Upper lobe of left lung (tissue), 6 donors: ENCODE measurements at regions not wholly inside any gene's neighbourhood (a gene's known extent, or its start where the extent isn't known, plus 50 kb on each side); places are given as distances from the start of the nearest gene placed in this dataset.

Source experiments
- ATAC-seq, 2 donors: fragments of 200-7000 bp; cut with Tn5 transposase; one replicate each; pipeline ENCODE4 v1.9.1; 2022; ENCODE audit warnings: mild to moderate bottlenecking in 2 of 2, moderate library complexity in 2 of 2; ENCODE audit not compliant: low FRiP score in 2 of 2
- DNase-seq, 2 donors: peaks; one replicate each; pipeline ENCODE4 v3.0.0-alpha.2; 2019 to 2020
- H3K27ac ChIP-seq, 4 donors: fragments of 200-600 bp; sonication (generic); one replicate each; pipeline ENCODE4 v1.5.1; 2016 to 2019
- H3K27me3 ChIP-seq, 4 donors: fragments of 200-600 bp; sonication (generic); one replicate each; pipeline ENCODE4 v1.5.1; 2017 to 2019
- H3K36me3 ChIP-seq, 4 donors: fragments of 200-600 bp; sonication (generic); one replicate each; pipeline ENCODE4 v1.5.1; 2016 to 2019
- H3K4me1 ChIP-seq, 4 donors: fragments of 200-600 bp; sonication (generic); one replicate each; pipeline ENCODE4 v1.5.1; 2018 to 2019
- H3K4me3 ChIP-seq, 4 donors: fragments of 200-600 bp; sonication (generic); one replicate each; pipeline ENCODE4 v1.5.1; 2017 to 2019; ENCODE audit warnings: mild to moderate bottlenecking in 2 of 4, moderate library complexity in 1 of 4
- H3K9me3 ChIP-seq, 4 donors: fragments of 200-600 bp; sonication (generic); one replicate each; pipeline ENCODE4 v1.5.1; 2018 to 2019
- EP300 ChIP-seq, 4 donors: sonication (generic); formaldehyde crosslinking; IDR thresholded peaks; one replicate each; pipeline ENCODE4 v1.5.1; 2017; ENCODE audit warnings: antibody characterized with exemption in 4 of 4, control low read depth in 2 of 4
- POLR2A ChIP-seq, 4 donors: fragments of 450-650 bp; IDR thresholded peaks; one replicate each; pipeline ENCODE4 v1.5.1; 2016 to 2017; ENCODE audit warnings: antibody characterized with exemption in 4 of 4, mild to moderate bottlenecking in 2 of 4
- POLR2AphosphoS5 ChIP-seq, 2 donors: sonication (generic); formaldehyde crosslinking; IDR thresholded peaks; one replicate each; pipeline ENCODE4 v1.5.1; 2017; ENCODE audit warnings: antibody characterized with exemption in 2 of 2
- WGBS, 2 donors: methylation state at CpG; one replicate each; pipeline ENCODE4 v1.1.5; 2017 to 2018; 5-methylcytosine and 5-hydroxymethylcytosine counted together
- TF ChIP-seq, protein P1 (sequence below), 6 experiments: fragments of 450-650 bp in 4 of 6; fragments of 200-600 bp in 2 of 6; sonication (generic) in 2 of 6; IDR thresholded peaks; one replicate each; pipeline ENCODE4 v1.5.1; 2016 to 2019; ENCODE audit warnings: antibody characterized with exemption in 6 of 6
- donor health status: DM: no; HTN: no; CAD: no; lungs with moderate emphysema.
- donor health status: DM: no; HTN: yes; CAD: no; lungs with severe emphysema.

DNA sequence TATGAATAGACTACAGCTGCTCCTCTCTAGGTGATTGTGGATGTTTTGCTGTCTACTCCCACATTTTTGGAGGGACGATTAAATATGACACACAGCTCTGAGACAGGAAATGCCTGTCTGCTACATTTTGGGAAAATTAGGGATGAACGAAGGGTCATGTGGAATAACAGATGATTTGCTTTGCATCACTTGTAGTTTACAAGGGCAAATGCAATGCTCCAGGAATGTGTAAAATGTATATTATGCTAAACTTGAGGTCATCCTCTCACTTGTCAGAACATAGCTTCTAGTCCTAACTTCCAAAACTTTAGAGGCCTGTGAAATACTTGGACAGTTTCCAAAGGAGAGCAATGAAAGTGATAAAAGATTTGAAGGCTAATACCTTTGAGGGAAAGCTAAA, 284.2 kb upstream of the DACH1 start:
- Histone ChIP-seq H3K9me3 (no peaks in the 10 kb centered on the region), H3K27me3 (no peaks in the 10 kb centered on the region), H3K36me3 (no peaks in the 10 kb centered on the region), H3K4me3 (no peak overlapping the region), H3K4me1 (no peaks in the 10 kb centered on the region), H3K27ac (no peak overlapping the region)
- 60 to 63% methylated on average over 2 of the region's 2 CpGs for WGBS, 2 donors
- TF ChIP-seq POLR2AphosphoS5 (IDR thresholded peaks at IDR 0.05): no peak
- TF ChIP-seq, protein P1, sequence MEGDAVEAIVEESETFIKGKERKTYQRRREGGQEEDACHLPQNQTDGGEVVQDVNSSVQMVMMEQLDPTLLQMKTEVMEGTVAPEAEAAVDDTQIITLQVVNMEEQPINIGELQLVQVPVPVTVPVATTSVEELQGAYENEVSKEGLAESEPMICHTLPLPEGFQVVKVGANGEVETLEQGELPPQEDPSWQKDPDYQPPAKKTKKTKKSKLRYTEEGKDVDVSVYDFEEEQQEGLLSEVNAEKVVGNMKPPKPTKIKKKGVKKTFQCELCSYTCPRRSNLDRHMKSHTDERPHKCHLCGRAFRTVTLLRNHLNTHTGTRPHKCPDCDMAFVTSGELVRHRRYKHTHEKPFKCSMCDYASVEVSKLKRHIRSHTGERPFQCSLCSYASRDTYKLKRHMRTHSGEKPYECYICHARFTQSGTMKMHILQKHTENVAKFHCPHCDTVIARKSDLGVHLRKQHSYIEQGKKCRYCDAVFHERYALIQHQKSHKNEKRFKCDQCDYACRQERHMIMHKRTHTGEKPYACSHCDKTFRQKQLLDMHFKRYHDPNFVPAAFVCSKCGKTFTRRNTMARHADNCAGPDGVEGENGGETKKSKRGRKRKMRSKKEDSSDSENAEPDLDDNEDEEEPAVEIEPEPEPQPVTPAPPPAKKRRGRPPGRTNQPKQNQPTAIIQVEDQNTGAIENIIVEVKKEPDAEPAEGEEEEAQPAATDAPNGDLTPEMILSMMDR (IDR thresholded peaks at IDR 0.05): no peak
- TF ChIP-seq POLR2A (IDR thresholded peaks at IDR 0.05): no peak
- no peak for TF ChIP-seq EP300 (IDR thresholded peaks at IDR 0.05)
- ATAC-seq (no peak), DNase-seq (no peak)

DNA sequence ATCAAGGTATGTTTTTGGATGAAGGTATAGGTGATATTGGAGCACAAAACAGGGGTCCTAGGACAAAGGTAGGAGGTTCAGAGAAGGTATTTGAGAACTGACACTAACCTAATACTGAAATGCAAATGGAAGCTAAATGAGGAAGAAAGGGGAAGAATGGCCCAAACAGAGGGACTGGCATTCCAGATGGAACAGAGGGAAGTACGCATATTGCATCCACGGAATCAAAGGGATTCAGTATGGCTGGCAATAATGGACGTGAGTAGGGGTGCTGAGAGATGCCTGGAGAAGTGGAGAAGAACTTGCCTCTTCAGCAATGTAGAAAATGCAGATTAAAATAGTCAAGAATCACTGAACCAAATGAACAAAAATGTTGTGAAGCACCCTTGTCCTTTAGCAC, 283.5 kb upstream of the DACH1 start:
- Histone ChIP-seq H3K4me3 (no peak overlapping the region), H3K27me3 (no peaks in the 10 kb centered on the region), H3K36me3 (no peaks in the 10 kb centered on the region), H3K27ac (no peak overlapping the region), H3K9me3 (no peaks in the 10 kb centered on the region), H3K4me1 (no peaks in the 10 kb centered on the region)
- WGBS, 2 donors: 79 to 85% methylated on average over 3 of the region's 3 CpGs
- DNase-seq (no peak), ATAC-seq (no peak)
- TF ChIP-seq POLR2A (IDR thresholded peaks at IDR 0.05): no peak
- TF ChIP-seq EP300 (IDR thresholded peaks at IDR 0.05): no peak
- no peak for TF ChIP-seq POLR2AphosphoS5 (IDR thresholded peaks at IDR 0.05)
- TF ChIP-seq, protein P1 (IDR thresholded peaks at IDR 0.05): no peak

DNA sequence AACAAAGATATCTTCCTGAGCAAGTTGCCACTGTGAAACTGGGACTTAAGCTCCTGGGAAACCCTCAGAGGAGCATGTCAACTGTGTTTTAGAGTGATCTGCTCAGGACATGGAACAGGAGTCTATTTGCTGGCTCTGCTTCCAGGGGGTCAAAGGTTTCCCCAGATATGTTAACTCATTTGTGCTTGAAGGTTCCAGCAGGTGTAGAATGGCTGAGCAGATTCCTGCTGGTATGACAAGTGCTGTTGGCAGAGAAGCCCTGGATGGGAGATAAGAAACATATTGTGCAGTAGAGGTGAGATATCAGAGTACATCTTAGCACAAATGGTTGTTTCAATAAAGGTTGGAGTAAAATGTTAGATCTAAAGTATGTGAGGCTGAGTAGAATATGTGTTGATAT, 282.7 kb upstream of the DACH1 start:
- Histone ChIP-seq H3K36me3 (no peaks in the 10 kb centered on the region), H3K9me3 (no peaks in the 10 kb centered on the region), H3K4me3 (no peak overlapping the region), H3K4me1 (no peaks in the 10 kb centered on the region), H3K27me3 (no peaks in the 10 kb centered on the region), H3K27ac (no peak overlapping the region)
- TF ChIP-seq, protein P1 (IDR thresholded peaks at IDR 0.05): no peak
- TF ChIP-seq POLR2AphosphoS5 (IDR thresholded peaks at IDR 0.05): no peak
- TF ChIP-seq POLR2A (IDR thresholded peaks at IDR 0.05): no peak
- no peak for TF ChIP-seq EP300 (IDR thresholded peaks at IDR 0.05)
- ATAC-seq (no peak), DNase-seq (no peak)

DNA sequence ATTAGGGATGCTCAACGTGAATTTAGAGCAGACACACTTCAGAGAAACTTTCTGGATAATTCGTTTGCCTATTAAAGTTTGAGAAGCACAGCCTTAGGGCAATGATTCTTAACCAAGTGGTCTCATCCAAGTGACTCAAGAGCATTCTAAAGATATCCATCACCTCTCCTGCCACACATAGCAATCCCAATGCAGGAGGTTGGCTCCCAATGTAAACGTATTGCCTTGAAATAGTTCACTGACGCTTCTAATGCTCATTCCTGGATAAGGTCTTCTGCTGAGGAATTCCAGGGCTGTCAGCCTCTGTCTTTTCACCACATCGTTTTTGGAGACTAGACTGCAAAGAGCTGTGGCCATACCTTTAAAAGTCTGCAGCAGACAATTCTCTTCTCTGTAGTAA, 279.8 kb upstream of the DACH1 start:
- DNase-seq: no peak
- H3K9me3 ChIP-seq: no peaks in the 10 kb centered on the region
- no peaks in the 10 kb centered on the region for H3K27me3 ChIP-seq
- H3K4me3 ChIP-seq: no peak overlapping the region
- H3K27ac ChIP-seq: no peak overlapping the region
- no peaks in the 10 kb centered on the region for H3K4me1 ChIP-seq
- H3K36me3 ChIP-seq: no peaks in the 10 kb centered on the region
- whole genome bisulfite sequencing, 2 donors: 63 to 69% methylated on average over 5 of the region's 5 CpGs
- TF ChIP-seq POLR2AphosphoS5 (IDR thresholded peaks at IDR 0.05): no peak
- TF ChIP-seq POLR2A (IDR thresholded peaks at IDR 0.05): no peak
- no peak for TF ChIP-seq EP300 (IDR thresholded peaks at IDR 0.05)
- TF ChIP-seq, protein P1 (IDR thresholded peaks at IDR 0.05): no peak
- no peak for ATAC-seq

DNA sequence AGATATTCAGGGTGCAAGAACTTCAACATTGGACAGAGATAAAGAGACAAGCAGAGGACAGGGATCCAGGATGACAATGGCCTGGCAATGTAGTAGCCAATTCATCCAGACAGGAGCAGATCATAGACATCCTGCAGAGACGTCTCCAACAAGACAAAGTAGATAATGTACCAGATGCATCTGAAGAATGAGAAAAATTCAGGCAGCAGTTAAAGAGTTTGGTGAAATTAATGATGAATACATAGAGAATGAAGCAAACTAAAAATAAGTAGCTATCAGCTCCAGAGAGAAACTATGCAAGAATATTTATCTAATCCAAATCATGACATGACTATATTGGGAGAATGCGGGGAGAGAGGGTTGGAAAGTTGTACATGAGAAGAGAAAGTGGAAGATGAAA, 278.4 kb upstream of the DACH1 start:
- TF ChIP-seq EP300 (IDR thresholded peaks at IDR 0.05): no peak
- no peak for TF ChIP-seq POLR2AphosphoS5 (IDR thresholded peaks at IDR 0.05)
- TF ChIP-seq, protein P1 (IDR thresholded peaks at IDR 0.05): no peak
- TF ChIP-seq POLR2A (IDR thresholded peaks at IDR 0.05): no peak
- Histone ChIP-seq H3K4me3 (no peak overlapping the region), H3K36me3 (no peaks in the 10 kb centered on the region), H3K4me1 (no peaks in the 10 kb centered on the region), H3K27ac (no peak overlapping the region), H3K9me3 (no peaks in the 10 kb centered on the region), H3K27me3 (no peaks in the 10 kb centered on the region)
- 56 to 74% methylated on average over 2 of the region's 2 CpGs for WGBS, 2 donors
- no peak for ATAC-seq
- DNase-seq: no peak
